Pancreas (tissue), 10 donors: ENCODE measurements at regions not wholly inside any gene's neighbourhood (a gene's known extent, or its start where the extent isn't known, plus 50 kb on each side); places are given as distances from the start of the nearest gene placed in this dataset.
"Not testable (repeated sequence)": the region's sequence is repeated elsewhere in the genome, so short reads cannot be mapped to it uniquely, and the experiment has no call there.

ENCODE experiments used
- ATAC-seq, 4 donors: fragments of 200-7000 bp; cut with Tn5 transposase; one replicate each; pipeline versions ENCODE4 v1.8.0 to v1.9.1; 2020; ENCODE audit warnings: mild to moderate bottlenecking in 4 of 4, moderate library complexity in 4 of 4
- DNase-seq, 6 donors: peaks; one replicate each; pipeline ENCODE4 v3.0.0-alpha.2; 2020
- FAIRE-seq: peaks from 2 replicates; lab custom pipeline; 2012; peaks lifted over from hg19 to GRCh38; lab: Jason Lieb, UNC
- H3K27ac ChIP-seq, 4 donors: fragments of 200-600 bp; sonication (generic); 1 replicate in 3 of 4; 2 replicates in 1 of 4; pipeline versions ENCODE4 v1.5.0 to v1.8.0; 2020
- H3K27me3 ChIP-seq, 4 donors: fragments of 200-600 bp; one replicate each; pipeline ENCODE4 v1.8.0; 2021
- H3K36me3 ChIP-seq, 3 donors: fragments of 200-600 bp; sonication (generic) in 1 of 3; one replicate each; pipeline versions ENCODE4 v1.5.0 to v1.8.0; 2020 to 2021
- H3K4me1 ChIP-seq, 3 donors: fragments of 200-600 bp; one replicate each; pipeline ENCODE4 v1.8.0; 2021
- H3K4me3 ChIP-seq, 4 donors: fragments of 200-600 bp; sonication (generic) in 2 of 4; one replicate each; pipeline versions ENCODE4 v1.5.0 to v1.8.0; 2020 to 2021
- H3K9me3 ChIP-seq, 4 donors: fragments of 200-600 bp; one replicate each; pipeline ENCODE4 v1.8.0; 2021
- WGBS, 2 donors: extraction: QIAGEN DNeasy Blood & Tissue Kit; methylation state at CpG; one replicate each; pipeline ENCODE4 v1.1.7; 2013; 5-methylcytosine and 5-hydroxymethylcytosine counted together
- intact Hi-C, 3 donors: fragments of 100-400 bp; cut with DNase I; formaldehyde crosslinking; loops; one replicate each; pipeline versions ENCODE4 v1.11.1 to v1.14.2; 2022
- TF ChIP-seq, protein P1 (sequence below), 4 donors: fragments of 200-600 bp; sonication (generic) in 3 of 4; IDR thresholded peaks; one replicate each; pipeline versions ENCODE4 v1.5.0 to v1.8.0; 2021; ENCODE audit warnings: antibody characterized with exemption in 4 of 4
- donor health status: healthy with polysubstance abuse.
- donor health status: DM: no; HTN: no; CAD: no; lungs with moderate emphysema.
- donor health status: DM: no; HTN: no; CAD: no.
- donor health status: control.
- donor health status: control.
- donor health status: Bipolar disorder and iron deficiency.
- donor health status: DM: yes; HTN: yes; CAD: no.
- donor health status: DM: no; HTN: no; CAD: no.
- donor health status: DM: no; HTN: no; CAD: no.
- donor health status: DM: yes; HTN: yes; CAD: no.

DNA sequence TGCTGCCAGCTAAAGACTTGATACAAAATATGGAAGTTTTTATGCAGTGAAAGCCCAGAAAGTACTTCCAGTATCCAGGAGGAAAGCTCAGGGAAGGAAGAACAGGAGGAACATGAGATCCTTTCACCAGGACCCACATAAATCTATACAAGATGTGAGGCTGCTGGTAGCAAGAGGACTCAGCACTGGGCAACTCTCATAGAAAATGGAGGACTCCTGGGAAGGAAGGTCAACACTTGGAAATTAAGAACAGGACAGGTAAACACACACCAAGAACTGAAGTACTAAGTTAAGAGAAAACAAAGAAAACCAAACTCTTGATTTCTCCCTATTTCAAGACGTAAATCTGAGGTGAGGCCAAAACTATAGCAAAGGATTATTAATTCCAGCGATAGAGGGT is 220.5 kb upstream of the HSF2 start:
- H3K4me3 ChIP-seq, result no peak overlapping the region
- H3K27me3 ChIP-seq, result no peaks in the 10 kb centered on the region
- no peaks in the 10 kb centered on the region for H3K36me3 ChIP-seq
- no peaks in the 10 kb centered on the region for H3K4me1 ChIP-seq
- ATAC-seq (no peak), DNase-seq (no peak), FAIRE-seq (no peak)
- intact Hi-C loops, result no loop called here
- no peak overlapping the region for H3K27ac ChIP-seq
- WGBS, 2 donors, result 82 to 83% methylated on average over 2 of the region's 2 CpGs
- H3K9me3 ChIP-seq, result no peaks in the 10 kb centered on the region
- TF ChIP-seq, protein P1, sequence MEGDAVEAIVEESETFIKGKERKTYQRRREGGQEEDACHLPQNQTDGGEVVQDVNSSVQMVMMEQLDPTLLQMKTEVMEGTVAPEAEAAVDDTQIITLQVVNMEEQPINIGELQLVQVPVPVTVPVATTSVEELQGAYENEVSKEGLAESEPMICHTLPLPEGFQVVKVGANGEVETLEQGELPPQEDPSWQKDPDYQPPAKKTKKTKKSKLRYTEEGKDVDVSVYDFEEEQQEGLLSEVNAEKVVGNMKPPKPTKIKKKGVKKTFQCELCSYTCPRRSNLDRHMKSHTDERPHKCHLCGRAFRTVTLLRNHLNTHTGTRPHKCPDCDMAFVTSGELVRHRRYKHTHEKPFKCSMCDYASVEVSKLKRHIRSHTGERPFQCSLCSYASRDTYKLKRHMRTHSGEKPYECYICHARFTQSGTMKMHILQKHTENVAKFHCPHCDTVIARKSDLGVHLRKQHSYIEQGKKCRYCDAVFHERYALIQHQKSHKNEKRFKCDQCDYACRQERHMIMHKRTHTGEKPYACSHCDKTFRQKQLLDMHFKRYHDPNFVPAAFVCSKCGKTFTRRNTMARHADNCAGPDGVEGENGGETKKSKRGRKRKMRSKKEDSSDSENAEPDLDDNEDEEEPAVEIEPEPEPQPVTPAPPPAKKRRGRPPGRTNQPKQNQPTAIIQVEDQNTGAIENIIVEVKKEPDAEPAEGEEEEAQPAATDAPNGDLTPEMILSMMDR (IDR thresholded peaks at IDR 0.05), result no peak

DNA sequence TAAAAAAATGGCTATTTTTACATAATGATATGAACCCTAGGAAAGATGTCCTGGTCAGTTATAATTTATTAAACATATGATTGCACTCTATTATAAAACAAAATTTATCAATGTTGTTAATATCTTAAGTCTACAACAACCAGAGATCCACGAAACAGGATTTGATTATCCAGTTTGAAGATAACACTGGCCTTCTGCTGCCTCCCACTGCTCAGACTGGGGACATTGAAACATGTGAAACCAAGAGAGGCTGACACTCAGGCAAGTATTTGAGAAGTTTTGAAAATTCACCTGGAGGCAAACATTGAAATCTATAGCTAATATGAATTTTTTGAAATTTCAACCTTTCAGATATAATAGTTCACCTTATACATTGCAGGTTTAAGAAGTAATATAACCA is 219.3 kb upstream of the HSF2 start:
- ATAC-seq (peak in 1 of 4 donors; percentile 50), FAIRE-seq (no peak), DNase-seq (no peak)
- Histone ChIP-seq H3K27ac (no peak overlapping the region), H3K27me3 (no peaks in the 10 kb centered on the region), H3K4me3 (no peak overlapping the region), H3K36me3 (no peaks in the 10 kb centered on the region), H3K4me1 (no peaks in the 10 kb centered on the region), H3K9me3 (no peaks in the 10 kb centered on the region)
- intact Hi-C loops, result no loop called here
- WGBS, 2 donors, result 10 to 18% methylated on average over 1 of the region's 1 CpG
- TF ChIP-seq, protein P1 (IDR thresholded peaks at IDR 0.05), result no peak

GRCh38 chr6:122182061-122182460 is 217.4 kb upstream of the HSF2 start:
- no peak for ATAC-seq
- DNase-seq, result no peak
- Histone ChIP-seq H3K27ac (no peak overlapping the region), H3K4me1 (no peaks in the 10 kb centered on the region), H3K27me3 (no peaks in the 10 kb centered on the region), H3K9me3 (no peaks in the 10 kb centered on the region), H3K36me3 (no peaks in the 10 kb centered on the region), H3K4me3 (no peak overlapping the region)
- intact Hi-C loops, result no loop called here
- TF ChIP-seq, protein P1 (IDR thresholded peaks at IDR 0.05), result no peak
- WGBS, 2 donors, result 51 to 68% methylated on average over 4 of the region's 4 CpGs
- no peak for FAIRE-seq

- H3K4me3 ChIP-seq, result no peak overlapping the region
These were observed 215.0 kb upstream of the HSF2 start for GRCh38 chr6:122184401-122184827.

GRCh38 chr6:122185458-122185857 is 214.0 kb upstream of the HSF2 start:
- not testable (repeated sequence) for H3K4me3 ChIP-seq, FAIRE-seq, H3K4me1 ChIP-seq, H3K9me3 ChIP-seq, ATAC-seq, DNase-seq, H3K27me3 ChIP-seq, H3K36me3 ChIP-seq, H3K27ac ChIP-seq
- 77 to 78% methylated on average over 19 of the region's 19 CpGs for WGBS, 2 donors
- intact Hi-C loops, result loop anchor here in 1 of 3 donors (5.0 kb wide), 1 partner anchor 753 kb away; no protein-coding TSS in a partner anchor

More at GRCh38 chr6:122184401-122184827, 215.0 kb upstream of the HSF2 start:
- no peaks in the 10 kb centered on the region for H3K9me3 ChIP-seq
- intact Hi-C loops, result no loop called here
- H3K27ac ChIP-seq, result no peak overlapping the region
- no peaks in the 10 kb centered on the region for H3K4me1 ChIP-seq
- TF ChIP-seq, protein P1 (IDR thresholded peaks at IDR 0.05), result peak in 2 of 4 donors; percentile 9 to 26
- DNase-seq (no peak), FAIRE-seq (no peak), ATAC-seq (peak; percentile 56 to 84 (median 81))
- no peaks in the 10 kb centered on the region for H3K36me3 ChIP-seq
- no peaks in the 10 kb centered on the region for H3K27me3 ChIP-seq
- WGBS, 2 donors, result 12 to 15% methylated on average over 4 of the region's 4 CpGs
